PC-3 (cell line): ENCODE measurements at regions not wholly inside any gene's neighbourhood (a gene's known extent, or its start where the extent isn't known, plus 50 kb on each side); places are given as distances from the start of the nearest gene placed in this dataset.

Experiments
- ATAC-seq: fragments of 200-7000 bp; cut with Tn5 transposase; 2 replicates; pipeline ENCODE4 v1.9.1; 2020; ENCODE audit warnings: mild to moderate bottlenecking, moderate library complexity
- BruUV-seq: library from RNA; stranded (reverse); fragments of 400-500 nt; replicated peaks from 2 replicates; lab custom pipeline; 2021; lab: Mats Ljungman, UMichigan
- CTCF ChIA-PET: fragments of 300-600 bp; sonication (Branson Sonifier 250); formaldehyde crosslinking; loops from one replicate; lab custom pipeline; 2022; ENCODE audit warnings: antibody characterized with exemption; lab: Charles Lee
- POLR2A ChIA-PET: fragments of 300-600 bp; sonication (Branson Sonifier 250); formaldehyde crosslinking; loops from one replicate; lab custom pipeline; 2022; ENCODE audit warnings: antibody characterized with exemption; ENCODE audit not compliant: unreplicated experiment; lab: Charles Lee
- DNase-seq: peaks from one replicate; pipeline ENCODE4 v3.0.0-alpha.2; 2015
- H2AFZ ChIP-seq: fragments of 300-600 bp; sonication (generic); 2 replicates; pipeline ENCODE4 v1.6.0; 2016; ENCODE audit warnings: antibody characterized with exemption, low read length
- H3F3A ChIP-seq: fragments of 300-600 bp; sonication (generic); one replicate; pipeline ENCODE4 v1.6.0; 2017; ENCODE audit warnings: antibody characterized with exemption, low read length, control low read depth, mild to moderate bottlenecking; ENCODE audit not compliant: unreplicated experiment
- H3K27ac ChIP-seq: fragments of 300-600 bp; sonication (generic); 2 replicates; pipeline ENCODE4 v1.5.1; 2016; ENCODE audit warnings: mild to moderate bottlenecking, low read length
- H3K27me3 ChIP-seq: fragments of 300-600 bp; sonication (generic); 2 replicates; pipeline ENCODE4 v1.6.1; 2016; ENCODE audit warnings: low read length, mixed read lengths
- H3K36me3 ChIP-seq: fragments of 300-600 bp; sonication (generic); 2 replicates; pipeline ENCODE4 v1.6.1; 2016; ENCODE audit warnings: low read depth, mixed run types, low read length, mixed read lengths
- H3K4me1 ChIP-seq: fragments of 300-600 bp; sonication (generic); 2 replicates; pipeline ENCODE4 v1.5.1; 2016; ENCODE audit warnings: low read length; ENCODE audit not compliant: insufficient read depth
- H3K4me2 ChIP-seq: fragments of 300-600 bp; sonication (generic); 2 replicates; pipeline ENCODE4 v1.6.0; 2016; ENCODE audit warnings: low read length
- H3K4me3 ChIP-seq: fragments of 300-600 bp; sonication (generic); 2 replicates; pipeline ENCODE4 v1.5.1; 2016; ENCODE audit warnings: mild to moderate bottlenecking, low read length, mixed read lengths
- H3K79me2 ChIP-seq: fragments of 300-600 bp; sonication (generic); 2 replicates; pipeline ENCODE4 v1.6.1; 2017; ENCODE audit warnings: low read length, mixed read lengths
- H3K9ac ChIP-seq: fragments of 300-600 bp; sonication (generic); 2 replicates; pipeline ENCODE4 v1.6.0; 2016; ENCODE audit warnings: mild to moderate bottlenecking, low read length
- H3K9me2 ChIP-seq: fragments of 300-600 bp; sonication (generic); replicated peaks from 2 replicates; pipeline ENCODE4 v1.6.1; 2016; ENCODE audit warnings: mixed run types, low read length, mixed read lengths
- H3K9me3 ChIP-seq: fragments of 300-600 bp; sonication (generic); 2 replicates; pipeline ENCODE4 v1.6.1; 2016; ENCODE audit warnings: low read length, mixed read lengths
- H4K20me1 ChIP-seq: fragments of 300-600 bp; sonication (generic); 2 replicates; pipeline ENCODE4 v1.6.1; 2016; ENCODE audit warnings: low read length, mixed read lengths
- CTCF ChIP-seq: fragments of 300-600 bp; sonication (generic); conservative IDR thresholded peaks from 2 replicates; pipeline ENCODE4 v1.5.1; 2017; ENCODE audit warnings: antibody characterized with exemption, low read depth, mild to moderate bottlenecking, low read length
- EZH2 ChIP-seq: fragments of 300-600 bp; sonication (generic); IDR thresholded peaks from one replicate; pipeline ENCODE4 v1.6.1; 2017; ENCODE audit warnings: antibody characterized with exemption, mild to moderate bottlenecking, low read length; ENCODE audit not compliant: unreplicated experiment
- EZH2phosphoT487 ChIP-seq: fragments of 300-600 bp; sonication (generic); IDR thresholded peaks from 2 replicates; pipeline ENCODE4 v1.6.1; 2018; ENCODE audit warnings: mild to moderate bottlenecking, antibody characterized with exemption, low read length, borderline replicate concordance
- intact Hi-C: fragments of 100-400 bp; cut with micrococcal nuclease; formaldehyde crosslinking; loops from 2 replicates; pipeline ENCODE4 v1.9.0; 2023

GRCh38 chr3:96214941-96215340 is 599.5 kb upstream of the EPHA6 start:
- ChIA-PET POLR2A (no interaction called here), CTCF (no interaction called here)
- DNase-seq = no peak
- Histone ChIP-seq H3K36me3 (no peaks in the 10 kb centered on the region), H3K4me3 (no peak overlapping the region), H3K4me2 (no peak overlapping the region), H3K27me3 (no peaks in the 10 kb centered on the region), H3K27ac (no peak overlapping the region), H4K20me1 (no peaks in the 10 kb centered on the region), H3K79me2 (no peaks in the 10 kb centered on the region), H3K9me3 (no peaks in the 10 kb centered on the region), H3F3A (no peaks in the 10 kb centered on the region), H3K9me2 (no peaks in the 10 kb centered on the region), H3K9ac (no peak overlapping the region), H2AFZ (no peak overlapping the region), H3K4me1 (peaks cover 1% of the 10 kb centered on the region; the same call in 1 of the 2 replicates)
- intact Hi-C loops = loop anchor here (10.0 kb wide), 1 partner anchor 690 kb away; no protein-coding TSS in a partner anchor
- no peak for TF ChIP-seq EZH2
- no peak for TF ChIP-seq CTCF
- no peak for TF ChIP-seq EZH2phosphoT487
- ATAC-seq = no peak
- BruUV-seq = no TSS peak

GRCh38 chr3:96225494-96225893 is 588.9 kb upstream of the EPHA6 start:
- CTCF ChIA-PET = no interaction called here
- POLR2A ChIA-PET = no interaction called here
- DNase-seq = no peak
- TF ChIP-seq EZH2 (no peak), EZH2phosphoT487 (no peak), CTCF (no peak)
- Histone ChIP-seq H2AFZ (no peak overlapping the region), H4K20me1 (no peaks in the 10 kb centered on the region), H3K4me2 (no peak overlapping the region), H3K36me3 (no peaks in the 10 kb centered on the region), H3K9me2 (no peaks in the 10 kb centered on the region), H3F3A (no peaks in the 10 kb centered on the region), H3K27ac (no peak overlapping the region), H3K79me2 (no peaks in the 10 kb centered on the region), H3K4me3 (no peak overlapping the region), H3K4me1 (peaks cover 7% of the 10 kb centered on the region), H3K27me3 (no peaks in the 10 kb centered on the region), H3K9me3 (no peaks in the 10 kb centered on the region), H3K9ac (no peak overlapping the region)
- intact Hi-C loops = no loop called here
- ATAC-seq = no peak
- BruUV-seq = no TSS peak

GRCh38 chr3:96233679-96234078 is 580.7 kb upstream of the EPHA6 start:
- Histone ChIP-seq H3K27ac (no peak overlapping the region), H3K79me2 (no peaks in the 10 kb centered on the region), H3K4me2 (no peak overlapping the region), H3K9me2 (no peaks in the 10 kb centered on the region), H3K4me3 (no peak overlapping the region), H3K9me3 (no peaks in the 10 kb centered on the region), H3K36me3 (no peaks in the 10 kb centered on the region), H3F3A (no peaks in the 10 kb centered on the region), H4K20me1 (no peaks in the 10 kb centered on the region), H3K27me3 (no peaks in the 10 kb centered on the region), H3K4me1 (no peaks in the 10 kb centered on the region), H3K9ac (no peak overlapping the region), H2AFZ (no peak overlapping the region)
- CTCF ChIA-PET = no interaction called here
- no peak for DNase-seq
- intact Hi-C loops = no loop called here
- POLR2A ChIA-PET = no interaction called here
- no peak for ATAC-seq
- TF ChIP-seq EZH2phosphoT487 (no peak), EZH2 (no peak)
- BruUV-seq = no TSS peak
